ENCODE measurements at regions not wholly inside any gene's neighbourhood (a gene's known extent, or its start where the extent isn't known, plus 50 kb on each side); places are given as distances from the start of the nearest gene placed in this dataset.

DNA sequence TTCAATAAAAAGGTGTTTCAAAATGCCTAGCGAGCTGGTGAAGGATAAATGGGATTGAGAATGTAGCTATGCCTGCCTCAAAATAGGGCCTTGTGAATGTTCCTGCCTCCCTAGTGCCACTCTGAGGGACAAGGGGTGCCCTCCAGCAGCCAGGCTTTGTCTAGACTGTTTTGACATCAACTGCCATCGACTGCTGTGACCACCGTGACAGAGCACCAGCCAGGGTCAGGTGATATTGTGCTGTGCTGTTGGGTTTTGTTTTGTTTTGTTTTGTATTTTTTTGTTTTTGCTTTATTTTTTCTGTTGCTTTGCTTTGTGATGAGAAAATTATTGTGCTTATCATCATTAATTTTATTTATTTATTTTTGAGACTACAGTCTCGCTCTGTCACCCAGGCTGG lies 144.8 kb downstream of the SMAD6 start:
- TF ChIP-seq, protein P1, sequence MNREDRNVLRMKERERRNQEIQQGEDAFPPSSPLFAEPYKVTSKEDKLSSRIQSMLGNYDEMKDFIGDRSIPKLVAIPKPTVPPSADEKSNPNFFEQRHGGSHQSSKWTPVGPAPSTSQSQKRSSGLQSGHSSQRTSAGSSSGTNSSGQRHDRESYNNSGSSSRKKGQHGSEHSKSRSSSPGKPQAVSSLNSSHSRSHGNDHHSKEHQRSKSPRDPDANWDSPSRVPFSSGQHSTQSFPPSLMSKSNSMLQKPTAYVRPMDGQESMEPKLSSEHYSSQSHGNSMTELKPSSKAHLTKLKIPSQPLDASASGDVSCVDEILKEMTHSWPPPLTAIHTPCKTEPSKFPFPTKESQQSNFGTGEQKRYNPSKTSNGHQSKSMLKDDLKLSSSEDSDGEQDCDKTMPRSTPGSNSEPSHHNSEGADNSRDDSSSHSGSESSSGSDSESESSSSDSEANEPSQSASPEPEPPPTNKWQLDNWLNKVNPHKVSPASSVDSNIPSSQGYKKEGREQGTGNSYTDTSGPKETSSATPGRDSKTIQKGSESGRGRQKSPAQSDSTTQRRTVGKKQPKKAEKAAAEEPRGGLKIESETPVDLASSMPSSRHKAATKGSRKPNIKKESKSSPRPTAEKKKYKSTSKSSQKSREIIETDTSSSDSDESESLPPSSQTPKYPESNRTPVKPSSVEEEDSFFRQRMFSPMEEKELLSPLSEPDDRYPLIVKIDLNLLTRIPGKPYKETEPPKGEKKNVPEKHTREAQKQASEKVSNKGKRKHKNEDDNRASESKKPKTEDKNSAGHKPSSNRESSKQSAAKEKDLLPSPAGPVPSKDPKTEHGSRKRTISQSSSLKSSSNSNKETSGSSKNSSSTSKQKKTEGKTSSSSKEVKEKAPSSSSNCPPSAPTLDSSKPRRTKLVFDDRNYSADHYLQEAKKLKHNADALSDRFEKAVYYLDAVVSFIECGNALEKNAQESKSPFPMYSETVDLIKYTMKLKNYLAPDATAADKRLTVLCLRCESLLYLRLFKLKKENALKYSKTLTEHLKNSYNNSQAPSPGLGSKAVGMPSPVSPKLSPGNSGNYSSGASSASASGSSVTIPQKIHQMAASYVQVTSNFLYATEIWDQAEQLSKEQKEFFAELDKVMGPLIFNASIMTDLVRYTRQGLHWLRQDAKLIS (CRISPR knock-in tag; IDR thresholded peaks at IDR 0.05; ENCODE audit: borderline replicate concordance) = no peak
- TF ChIP-seq, protein P2, sequence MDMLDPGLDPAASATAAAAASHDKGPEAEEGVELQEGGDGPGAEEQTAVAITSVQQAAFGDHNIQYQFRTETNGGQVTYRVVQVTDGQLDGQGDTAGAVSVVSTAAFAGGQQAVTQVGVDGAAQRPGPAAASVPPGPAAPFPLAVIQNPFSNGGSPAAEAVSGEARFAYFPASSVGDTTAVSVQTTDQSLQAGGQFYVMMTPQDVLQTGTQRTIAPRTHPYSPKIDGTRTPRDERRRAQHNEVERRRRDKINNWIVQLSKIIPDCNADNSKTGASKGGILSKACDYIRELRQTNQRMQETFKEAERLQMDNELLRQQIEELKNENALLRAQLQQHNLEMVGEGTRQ (CRISPR knock-in tag; IDR thresholded peaks at IDR 0.05) = no peak
- TF ChIP-seq, protein P3, sequence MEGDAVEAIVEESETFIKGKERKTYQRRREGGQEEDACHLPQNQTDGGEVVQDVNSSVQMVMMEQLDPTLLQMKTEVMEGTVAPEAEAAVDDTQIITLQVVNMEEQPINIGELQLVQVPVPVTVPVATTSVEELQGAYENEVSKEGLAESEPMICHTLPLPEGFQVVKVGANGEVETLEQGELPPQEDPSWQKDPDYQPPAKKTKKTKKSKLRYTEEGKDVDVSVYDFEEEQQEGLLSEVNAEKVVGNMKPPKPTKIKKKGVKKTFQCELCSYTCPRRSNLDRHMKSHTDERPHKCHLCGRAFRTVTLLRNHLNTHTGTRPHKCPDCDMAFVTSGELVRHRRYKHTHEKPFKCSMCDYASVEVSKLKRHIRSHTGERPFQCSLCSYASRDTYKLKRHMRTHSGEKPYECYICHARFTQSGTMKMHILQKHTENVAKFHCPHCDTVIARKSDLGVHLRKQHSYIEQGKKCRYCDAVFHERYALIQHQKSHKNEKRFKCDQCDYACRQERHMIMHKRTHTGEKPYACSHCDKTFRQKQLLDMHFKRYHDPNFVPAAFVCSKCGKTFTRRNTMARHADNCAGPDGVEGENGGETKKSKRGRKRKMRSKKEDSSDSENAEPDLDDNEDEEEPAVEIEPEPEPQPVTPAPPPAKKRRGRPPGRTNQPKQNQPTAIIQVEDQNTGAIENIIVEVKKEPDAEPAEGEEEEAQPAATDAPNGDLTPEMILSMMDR (IDR thresholded peaks at IDR 0.05) = no peak
